ENCODE measurements at regions not wholly inside any gene's neighbourhood (a gene's known extent, or its start where the extent isn't known, plus 50 kb on each side); places are given as distances from the start of the nearest gene placed in this dataset.

DNA sequence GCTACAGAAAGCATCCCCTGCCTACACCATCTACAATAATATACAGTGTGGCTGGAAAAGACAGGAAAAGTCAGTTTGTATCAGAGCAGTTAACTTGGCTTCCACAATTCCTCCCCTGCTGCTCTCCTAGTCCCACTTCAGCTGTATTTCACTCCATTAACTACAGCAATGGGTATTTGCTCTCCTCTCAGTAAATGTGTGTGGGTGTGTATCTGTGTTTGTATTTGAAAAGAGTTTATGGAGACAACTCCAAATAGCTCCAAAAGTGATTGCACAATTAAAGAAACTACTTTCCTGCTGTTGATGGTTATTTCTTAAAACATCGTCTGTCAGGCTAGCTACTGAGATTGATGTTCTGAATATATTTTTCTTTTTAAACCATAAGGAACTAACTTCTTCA, 333.7 kb upstream of the FIGN start:
- no peaks in the 10 kb centered on the region for H4K20me1 ChIP-seq (ENCODE audit: insufficient read depth)
- DNase-seq = no peak
- WGBS (ENCODE audit: low lambda C conversion rate) = 68% methylated on average over 1 of the region's 1 CpG
- H3K27ac ChIP-seq (ENCODE audit: low read depth in 2 of 2, low read length in 1 of 2) = no peak overlapping the region
- no peaks in the 10 kb centered on the region for H3F3A ChIP-seq (replicated peaks; ENCODE audit: insufficient read depth)
- no peak overlapping the region for H3K4me3 ChIP-seq (ENCODE audit: low read depth in 2 of 2, low read length in 1 of 2)
- H3K9me3 ChIP-seq = no peaks in the 10 kb centered on the region
- ChIA-PET CTCF (interaction anchor here (0.9 to 1.6 kb wide), 3 partner anchors 8 to 900 kb away, joined by 3 to 5 read pairs (median 4); no protein-coding TSS in a partner anchor), POLR2A (no interaction called here)
- no peaks in the 10 kb centered on the region for H3K27me3 ChIP-seq (ENCODE audit: insufficient read depth)
- H3K9ac ChIP-seq = no peak overlapping the region
- H3K36me3 ChIP-seq (replicated peaks in 1 of 2; ENCODE audit: control insufficient read depth in 1 of 2, insufficient read depth in 2 of 2, low read length in 1 of 2) = no peaks in the 10 kb centered on the region
- H3K4me2 ChIP-seq = no peak overlapping the region
- H3K79me2 ChIP-seq (ENCODE audit: insufficient read depth) = no peaks in the 10 kb centered on the region
- peaks cover 0 to 9% of the 10 kb centered on the region in 2 experiments; a peak in 2 of 4 replicates for H3K4me1 ChIP-seq (ENCODE audit: control insufficient read depth in 1 of 2, insufficient read depth in 2 of 2, low read depth in 1 of 2, low read length in 1 of 2)
- no peak overlapping the region for H2AFZ ChIP-seq (ENCODE audit: low read depth)
- H3K9me2 ChIP-seq = no peaks in the 10 kb centered on the region
- TF ChIP-seq FOXJ3 (CRISPR knock-in tag; IDR thresholded peaks at IDR 0.05) = no peak
- TF ChIP-seq POLR2AphosphoS5 (IDR thresholded peaks at IDR 0.05; ENCODE audit: low read depth, low read length) = no peak
- TF ChIP-seq, protein P1, sequence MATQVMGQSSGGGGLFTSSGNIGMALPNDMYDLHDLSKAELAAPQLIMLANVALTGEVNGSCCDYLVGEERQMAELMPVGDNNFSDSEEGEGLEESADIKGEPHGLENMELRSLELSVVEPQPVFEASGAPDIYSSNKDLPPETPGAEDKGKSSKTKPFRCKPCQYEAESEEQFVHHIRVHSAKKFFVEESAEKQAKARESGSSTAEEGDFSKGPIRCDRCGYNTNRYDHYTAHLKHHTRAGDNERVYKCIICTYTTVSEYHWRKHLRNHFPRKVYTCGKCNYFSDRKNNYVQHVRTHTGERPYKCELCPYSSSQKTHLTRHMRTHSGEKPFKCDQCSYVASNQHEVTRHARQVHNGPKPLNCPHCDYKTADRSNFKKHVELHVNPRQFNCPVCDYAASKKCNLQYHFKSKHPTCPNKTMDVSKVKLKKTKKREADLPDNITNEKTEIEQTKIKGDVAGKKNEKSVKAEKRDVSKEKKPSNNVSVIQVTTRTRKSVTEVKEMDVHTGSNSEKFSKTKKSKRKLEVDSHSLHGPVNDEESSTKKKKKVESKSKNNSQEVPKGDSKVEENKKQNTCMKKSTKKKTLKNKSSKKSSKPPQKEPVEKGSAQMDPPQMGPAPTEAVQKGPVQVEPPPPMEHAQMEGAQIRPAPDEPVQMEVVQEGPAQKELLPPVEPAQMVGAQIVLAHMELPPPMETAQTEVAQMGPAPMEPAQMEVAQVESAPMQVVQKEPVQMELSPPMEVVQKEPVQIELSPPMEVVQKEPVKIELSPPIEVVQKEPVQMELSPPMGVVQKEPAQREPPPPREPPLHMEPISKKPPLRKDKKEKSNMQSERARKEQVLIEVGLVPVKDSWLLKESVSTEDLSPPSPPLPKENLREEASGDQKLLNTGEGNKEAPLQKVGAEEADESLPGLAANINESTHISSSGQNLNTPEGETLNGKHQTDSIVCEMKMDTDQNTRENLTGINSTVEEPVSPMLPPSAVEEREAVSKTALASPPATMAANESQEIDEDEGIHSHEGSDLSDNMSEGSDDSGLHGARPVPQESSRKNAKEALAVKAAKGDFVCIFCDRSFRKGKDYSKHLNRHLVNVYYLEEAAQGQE (IDR thresholded peaks at IDR 0.05; ENCODE audit: low read depth, low read length) = no peak
- no peak for TF ChIP-seq SMC3 (IDR thresholded peaks at IDR 0.05; ENCODE audit: low read depth, low read length)
- TF ChIP-seq EP300 (IDR thresholded peaks at IDR 0.05; ENCODE audit: borderline replicate concordance in 1 of 2, low read depth in 1 of 2, low read length in 1 of 2) = no peak
- no peak for TF ChIP-seq MXI1 (IDR thresholded peaks at IDR 0.05; ENCODE audit: low read depth, low read length)
- TF ChIP-seq NRF1 (IDR thresholded peaks at IDR 0.05; ENCODE audit: low read depth, low read length) = no peak
- no peak for TF ChIP-seq RCOR1 (IDR thresholded peaks at IDR 0.05; ENCODE audit: low read length)
- TF ChIP-seq, protein P2, sequence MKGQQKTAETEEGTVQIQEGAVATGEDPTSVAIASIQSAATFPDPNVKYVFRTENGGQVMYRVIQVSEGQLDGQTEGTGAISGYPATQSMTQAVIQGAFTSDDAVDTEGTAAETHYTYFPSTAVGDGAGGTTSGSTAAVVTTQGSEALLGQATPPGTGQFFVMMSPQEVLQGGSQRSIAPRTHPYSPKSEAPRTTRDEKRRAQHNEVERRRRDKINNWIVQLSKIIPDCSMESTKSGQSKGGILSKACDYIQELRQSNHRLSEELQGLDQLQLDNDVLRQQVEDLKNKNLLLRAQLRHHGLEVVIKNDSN (IDR thresholded peaks at IDR 0.05; ENCODE audit: borderline replicate concordance, low read depth) = no peak
- TF ChIP-seq TAF1 (IDR thresholded peaks at IDR 0.05; ENCODE audit: borderline replicate concordance, low read depth, low read length) = no peak

DNA sequence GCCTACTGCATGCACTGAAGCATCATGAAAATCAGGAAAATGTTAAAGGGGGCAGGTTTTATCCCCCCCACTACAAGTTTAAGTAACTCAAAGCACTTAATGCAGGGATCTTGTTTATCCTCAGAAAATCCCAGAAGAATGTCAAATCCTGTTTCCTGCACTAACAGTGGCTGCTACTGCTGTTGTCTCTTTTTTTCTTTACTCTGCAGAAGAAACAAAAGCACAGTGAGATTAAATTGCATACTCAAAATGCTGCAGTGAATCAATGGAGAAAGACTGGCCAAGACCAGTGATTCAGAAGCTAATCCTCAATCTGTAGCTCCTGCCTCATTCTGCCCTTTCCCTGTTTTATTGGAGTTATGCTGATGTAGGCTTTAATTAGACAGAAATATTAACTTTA, 332.3 kb upstream of the FIGN start:
- TF ChIP-seq, protein P3, sequence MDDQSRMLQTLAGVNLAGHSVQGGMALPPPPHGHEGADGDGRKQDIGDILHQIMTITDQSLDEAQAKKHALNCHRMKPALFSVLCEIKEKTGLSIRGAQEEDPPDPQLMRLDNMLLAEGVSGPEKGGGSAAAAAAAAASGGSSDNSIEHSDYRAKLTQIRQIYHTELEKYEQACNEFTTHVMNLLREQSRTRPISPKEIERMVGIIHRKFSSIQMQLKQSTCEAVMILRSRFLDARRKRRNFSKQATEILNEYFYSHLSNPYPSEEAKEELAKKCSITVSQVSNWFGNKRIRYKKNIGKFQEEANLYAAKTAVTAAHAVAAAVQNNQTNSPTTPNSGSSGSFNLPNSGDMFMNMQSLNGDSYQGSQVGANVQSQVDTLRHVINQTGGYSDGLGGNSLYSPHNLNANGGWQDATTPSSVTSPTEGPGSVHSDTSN (IDR thresholded peaks at IDR 0.05) = no peak
- TF ChIP-seq EP300 (IDR thresholded peaks at IDR 0.05; ENCODE audit: borderline replicate concordance in 1 of 2, low read depth in 1 of 2, low read length in 1 of 2) = no peak
- TF ChIP-seq GABPA (IDR thresholded peaks at IDR 0.05; ENCODE audit: low read depth) = no peak
- TF ChIP-seq, protein P4, sequence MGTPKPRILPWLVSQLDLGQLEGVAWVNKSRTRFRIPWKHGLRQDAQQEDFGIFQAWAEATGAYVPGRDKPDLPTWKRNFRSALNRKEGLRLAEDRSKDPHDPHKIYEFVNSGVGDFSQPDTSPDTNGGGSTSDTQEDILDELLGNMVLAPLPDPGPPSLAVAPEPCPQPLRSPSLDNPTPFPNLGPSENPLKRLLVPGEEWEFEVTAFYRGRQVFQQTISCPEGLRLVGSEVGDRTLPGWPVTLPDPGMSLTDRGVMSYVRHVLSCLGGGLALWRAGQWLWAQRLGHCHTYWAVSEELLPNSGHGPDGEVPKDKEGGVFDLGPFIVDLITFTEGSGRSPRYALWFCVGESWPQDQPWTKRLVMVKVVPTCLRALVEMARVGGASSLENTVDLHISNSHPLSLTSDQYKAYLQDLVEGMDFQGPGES (IDR thresholded peaks at IDR 0.05; ENCODE audit: low read depth, low read length) = no peak
- no peak for TF ChIP-seq MXI1 (IDR thresholded peaks at IDR 0.05; ENCODE audit: low read depth, low read length)
- no peak for TF ChIP-seq RAD21 (IDR thresholded peaks at IDR 0.05; ENCODE audit: low read length)
- TF ChIP-seq CHD2 (IDR thresholded peaks at IDR 0.05; ENCODE audit: low read length, partially characterized antibody) = no peak
- TF ChIP-seq, protein P5, sequence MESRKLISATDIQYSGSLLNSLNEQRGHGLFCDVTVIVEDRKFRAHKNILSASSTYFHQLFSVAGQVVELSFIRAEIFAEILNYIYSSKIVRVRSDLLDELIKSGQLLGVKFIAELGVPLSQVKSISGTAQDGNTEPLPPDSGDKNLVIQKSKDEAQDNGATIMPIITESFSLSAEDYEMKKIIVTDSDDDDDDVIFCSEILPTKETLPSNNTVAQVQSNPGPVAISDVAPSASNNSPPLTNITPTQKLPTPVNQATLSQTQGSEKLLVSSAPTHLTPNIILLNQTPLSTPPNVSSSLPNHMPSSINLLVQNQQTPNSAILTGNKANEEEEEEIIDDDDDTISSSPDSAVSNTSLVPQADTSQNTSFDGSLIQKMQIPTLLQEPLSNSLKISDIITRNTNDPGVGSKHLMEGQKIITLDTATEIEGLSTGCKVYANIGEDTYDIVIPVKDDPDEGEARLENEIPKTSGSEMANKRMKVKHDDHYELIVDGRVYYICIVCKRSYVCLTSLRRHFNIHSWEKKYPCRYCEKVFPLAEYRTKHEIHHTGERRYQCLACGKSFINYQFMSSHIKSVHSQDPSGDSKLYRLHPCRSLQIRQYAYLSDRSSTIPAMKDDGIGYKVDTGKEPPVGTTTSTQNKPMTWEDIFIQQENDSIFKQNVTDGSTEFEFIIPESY (IDR thresholded peaks at IDR 0.05; ENCODE audit: borderline replicate concordance, low read depth) = no peak
- TF ChIP-seq JUND (IDR thresholded peaks at IDR 0.05) = no peak
- TF ChIP-seq, protein P6, sequence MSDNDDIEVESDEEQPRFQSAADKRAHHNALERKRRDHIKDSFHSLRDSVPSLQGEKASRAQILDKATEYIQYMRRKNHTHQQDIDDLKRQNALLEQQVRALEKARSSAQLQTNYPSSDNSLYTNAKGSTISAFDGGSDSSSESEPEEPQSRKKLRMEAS (IDR thresholded peaks at IDR 0.05; ENCODE audit: low read depth) = no peak
- POLR2A ChIA-PET = no interaction called here
- H3K27me3 ChIP-seq (ENCODE audit: insufficient read depth) = no peaks in the 10 kb centered on the region
- no peaks in the 10 kb centered on the region for H3K9me2 ChIP-seq
- H3K9me3 ChIP-seq = no peaks in the 10 kb centered on the region
- H3F3A ChIP-seq (replicated peaks; ENCODE audit: insufficient read depth) = no peaks in the 10 kb centered on the region
- no peak for DNase-seq
- no peaks in the 10 kb centered on the region; a peak in 2 of 4 replicates for H3K4me1 ChIP-seq (ENCODE audit: control insufficient read depth in 1 of 2, insufficient read depth in 2 of 2, low read depth in 1 of 2, low read length in 1 of 2)
- CTCF ChIA-PET = no interaction called here
- H3K9ac ChIP-seq = no peak overlapping the region
- H2AFZ ChIP-seq (ENCODE audit: low read depth) = no peak overlapping the region
- H3K27ac ChIP-seq (ENCODE audit: low read depth in 2 of 2, low read length in 1 of 2) = no peak overlapping the region
- H3K4me2 ChIP-seq = no peak overlapping the region
- H4K20me1 ChIP-seq (ENCODE audit: insufficient read depth) = no peaks in the 10 kb centered on the region
- no peaks in the 10 kb centered on the region for H3K36me3 ChIP-seq (replicated peaks in 1 of 2; ENCODE audit: control insufficient read depth in 1 of 2, insufficient read depth in 2 of 2, low read length in 1 of 2)
- no peak overlapping the region for H3K4me3 ChIP-seq (ENCODE audit: low read depth in 2 of 2, low read length in 1 of 2)
- no peaks in the 10 kb centered on the region for H3K79me2 ChIP-seq (ENCODE audit: insufficient read depth)

Data from SK-N-SH (cell line).